ENCODE measurements at regions not wholly inside any gene's neighbourhood (a gene's known extent, or its start where the extent isn't known, plus 50 kb on each side); places are given as distances from the start of the nearest gene placed in this dataset.

DNA sequence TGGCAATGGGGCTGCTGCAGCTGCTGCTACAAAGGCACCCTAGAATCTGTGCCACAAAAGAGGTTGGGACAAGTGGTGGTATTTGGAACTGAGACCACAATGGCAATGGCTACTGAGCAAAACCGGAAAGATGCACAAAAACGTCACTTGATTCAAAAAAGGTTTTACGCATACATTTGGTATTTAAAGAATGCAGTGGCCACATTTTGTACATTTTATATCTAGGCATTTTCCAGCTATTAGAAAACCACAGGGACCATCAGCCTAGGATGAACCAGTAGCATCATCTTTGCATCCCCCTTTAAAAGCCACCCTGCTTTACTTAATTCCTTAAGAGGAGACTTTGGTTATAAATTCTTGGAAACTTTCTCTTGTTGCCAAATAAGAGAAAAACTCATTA lies 104.8 kb upstream of the CXCL13 start:
- intact Hi-C loops (cut with DNase I), result no loop called here
- no peak for DNase-seq
- Histone ChIP-seq H3K27me3 (no peaks in the 10 kb centered on the region), H3K4me3 (no peak overlapping the region), H3K4me1 (no peaks in the 10 kb centered on the region), H3K36me3 (no peaks in the 10 kb centered on the region), H3K9me3 (no peaks in the 10 kb centered on the region), H3K27ac (no peak overlapping the region)
- 72 to 76% methylated on average over 3 of the region's 3 CpGs for WGBS, 2 donors
- TF ChIP-seq, protein P1, sequence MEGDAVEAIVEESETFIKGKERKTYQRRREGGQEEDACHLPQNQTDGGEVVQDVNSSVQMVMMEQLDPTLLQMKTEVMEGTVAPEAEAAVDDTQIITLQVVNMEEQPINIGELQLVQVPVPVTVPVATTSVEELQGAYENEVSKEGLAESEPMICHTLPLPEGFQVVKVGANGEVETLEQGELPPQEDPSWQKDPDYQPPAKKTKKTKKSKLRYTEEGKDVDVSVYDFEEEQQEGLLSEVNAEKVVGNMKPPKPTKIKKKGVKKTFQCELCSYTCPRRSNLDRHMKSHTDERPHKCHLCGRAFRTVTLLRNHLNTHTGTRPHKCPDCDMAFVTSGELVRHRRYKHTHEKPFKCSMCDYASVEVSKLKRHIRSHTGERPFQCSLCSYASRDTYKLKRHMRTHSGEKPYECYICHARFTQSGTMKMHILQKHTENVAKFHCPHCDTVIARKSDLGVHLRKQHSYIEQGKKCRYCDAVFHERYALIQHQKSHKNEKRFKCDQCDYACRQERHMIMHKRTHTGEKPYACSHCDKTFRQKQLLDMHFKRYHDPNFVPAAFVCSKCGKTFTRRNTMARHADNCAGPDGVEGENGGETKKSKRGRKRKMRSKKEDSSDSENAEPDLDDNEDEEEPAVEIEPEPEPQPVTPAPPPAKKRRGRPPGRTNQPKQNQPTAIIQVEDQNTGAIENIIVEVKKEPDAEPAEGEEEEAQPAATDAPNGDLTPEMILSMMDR (IDR thresholded peaks at IDR 0.05), result no peak
- no peak for TF ChIP-seq POLR2A (IDR thresholded peaks at IDR 0.05)

GRCh38 chr4:77501240-77501639 lies 104.4 kb upstream of the CXCL13 start:
- no peaks in the 10 kb centered on the region for H3K27me3 ChIP-seq
- no peaks in the 10 kb centered on the region for H3K36me3 ChIP-seq
- TF ChIP-seq, protein P1 (IDR thresholded peaks at IDR 0.05), result no peak
- TF ChIP-seq POLR2A (IDR thresholded peaks at IDR 0.05), result no peak
- H3K4me3 ChIP-seq, result no peak overlapping the region
- no peaks in the 10 kb centered on the region for H3K9me3 ChIP-seq
- no peak overlapping the region for H3K27ac ChIP-seq
- intact Hi-C loops (cut with DNase I), result no loop called here
- no peaks in the 10 kb centered on the region for H3K4me1 ChIP-seq
- DNase-seq, result no peak

- Histone ChIP-seq H3K27me3 (no peaks in the 10 kb centered on the region), H3K4me3 (no peak overlapping the region), H3K36me3 (no peaks in the 10 kb centered on the region), H3K9me3 (no peaks in the 10 kb centered on the region), H3K27ac (no peak overlapping the region), H3K4me1 (no peaks in the 10 kb centered on the region)
- DNase-seq, result no peak
- 34 to 51% methylated on average over 2 of the region's 2 CpGs for WGBS, 2 donors
- TF ChIP-seq, protein P1 (IDR thresholded peaks at IDR 0.05), result no peak
- no peak for TF ChIP-seq POLR2A (IDR thresholded peaks at IDR 0.05)
- intact Hi-C loops (cut with DNase I), result no loop called here
Measured at GRCh38 chr4:77501851-77502250, 103.8 kb upstream of the CXCL13 start.

GRCh38 chr4:77504407-77504806 lies 101.2 kb upstream of the CXCL13 start:
- Histone ChIP-seq H3K4me3 (no peak overlapping the region), H3K27ac (no peak overlapping the region), H3K9me3 (no peaks in the 10 kb centered on the region), H3K36me3 (no peaks in the 10 kb centered on the region), H3K4me1 (no peaks in the 10 kb centered on the region), H3K27me3 (no peaks in the 10 kb centered on the region)
- DNase-seq, result no peak
- TF ChIP-seq, protein P1 (IDR thresholded peaks at IDR 0.05), result no peak
- TF ChIP-seq POLR2A (IDR thresholded peaks at IDR 0.05), result no peak
- intact Hi-C loops (cut with DNase I), result no loop called here
- 56 to 59% methylated on average over 2 of the region's 2 CpGs for WGBS, 2 donors

DNA sequence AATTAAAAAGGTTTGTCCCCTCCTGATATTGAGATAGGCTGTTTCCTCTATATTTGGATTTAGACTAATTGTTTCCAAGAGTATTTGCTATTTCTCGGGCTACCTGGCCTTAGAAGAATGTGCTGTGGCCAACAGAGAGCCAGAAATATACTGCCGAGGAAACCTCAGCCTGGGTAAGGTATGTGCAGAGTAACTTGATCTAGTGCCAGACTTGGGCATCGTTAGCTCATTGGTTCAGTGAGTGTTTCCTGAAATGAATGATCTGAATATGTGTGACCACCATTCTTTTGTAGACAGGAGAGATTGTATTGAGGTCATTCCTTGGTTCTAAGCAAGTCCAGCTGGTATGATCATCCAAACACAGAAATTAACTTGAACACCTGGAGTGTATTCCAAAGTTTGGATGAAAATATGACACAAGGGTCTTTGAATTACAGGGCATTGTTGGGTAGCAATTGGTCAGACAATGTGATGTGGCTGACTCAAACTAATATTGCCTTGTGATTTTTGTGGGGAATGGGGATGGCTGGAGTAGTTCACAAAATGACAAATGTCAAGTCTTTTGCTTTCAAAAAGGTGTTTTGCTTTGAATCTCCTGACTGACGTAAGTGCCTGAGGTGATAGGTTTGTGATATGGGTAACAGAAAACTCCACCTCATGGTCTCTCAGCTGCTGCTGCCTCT lies 100.2 kb upstream of the CXCL13 start:
- H3K36me3 ChIP-seq, result no peaks in the 10 kb centered on the region
- no peaks in the 10 kb centered on the region for H3K27me3 ChIP-seq
- H3K4me1 ChIP-seq, result no peaks in the 10 kb centered on the region
- H3K4me3 ChIP-seq, result no peak overlapping the region
- H3K9me3 ChIP-seq, result no peaks in the 10 kb centered on the region
- no peak overlapping the region for H3K27ac ChIP-seq
- TF ChIP-seq POLR2A (IDR thresholded peaks at IDR 0.05), result no peak
- TF ChIP-seq, protein P1 (IDR thresholded peaks at IDR 0.05), result no peak
- WGBS, 2 donors, result 72 to 77% methylated on average over 4 of the region's 4 CpGs
- DNase-seq, result no peak
- intact Hi-C loops (cut with DNase I), result no loop called here

Data from esophagus squamous epithelium (tissue), 5 donors.